ENCODE measurements at regions not wholly inside any gene's neighbourhood (a gene's known extent, or its start where the extent isn't known, plus 50 kb on each side); places are given as distances from the start of the nearest gene placed in this dataset.

DNA sequence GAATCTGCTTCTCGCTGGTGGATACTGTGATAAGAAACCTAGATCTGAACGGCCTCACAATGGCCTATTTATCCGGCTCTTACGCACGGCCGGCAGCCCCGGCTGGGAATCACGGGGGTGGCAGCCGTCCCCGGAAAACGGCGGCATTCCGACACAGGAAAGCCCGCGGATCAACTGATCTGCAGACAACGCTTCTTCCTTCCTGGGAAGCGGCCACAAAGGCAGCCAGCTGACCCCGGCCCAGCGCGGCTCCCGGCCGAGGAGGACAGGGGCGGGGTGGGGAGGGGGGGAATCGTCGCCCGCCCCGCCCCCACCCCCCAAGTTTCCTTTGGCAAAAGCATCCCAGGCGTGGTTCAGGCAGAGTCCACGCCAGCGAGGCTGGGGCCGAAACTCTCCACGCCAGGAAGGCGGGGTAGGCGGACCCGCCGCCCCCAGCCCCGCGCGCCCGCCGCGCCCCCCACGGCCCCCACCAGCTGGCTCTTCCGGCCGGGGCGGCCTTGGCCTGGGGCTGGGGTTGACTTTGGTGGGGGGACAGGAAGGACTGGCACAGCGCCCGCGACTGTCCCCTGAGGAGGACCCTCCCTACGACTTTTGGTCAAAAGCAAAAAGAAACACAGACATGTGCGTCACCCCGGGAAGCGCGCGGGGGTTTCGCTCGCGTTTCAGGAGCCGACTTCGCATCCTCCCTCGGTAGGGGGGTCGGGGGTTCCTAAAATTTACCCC, 247.7 kb upstream of the ANKRD55 start:
- Histone ChIP-seq H3K27me3 (no peaks in the 10 kb centered on the region), H3K4me3 (peak overlapping the region; percentile 80), H3K27ac (peak overlapping the region; percentile 98), H3K36me3 (no peaks in the 10 kb centered on the region), H3K4me1 (peaks cover 46% of the 10 kb centered on the region), H3K9me3 (no peaks in the 10 kb centered on the region)
- 2% methylated on average over 23 of the region's 62 CpGs for WGBS
- DNase-seq (ENCODE audit: low spot score in 2 of 2), result peak in 1 of 2 donors; percentile 81
- TF ChIP-seq, protein P1, sequence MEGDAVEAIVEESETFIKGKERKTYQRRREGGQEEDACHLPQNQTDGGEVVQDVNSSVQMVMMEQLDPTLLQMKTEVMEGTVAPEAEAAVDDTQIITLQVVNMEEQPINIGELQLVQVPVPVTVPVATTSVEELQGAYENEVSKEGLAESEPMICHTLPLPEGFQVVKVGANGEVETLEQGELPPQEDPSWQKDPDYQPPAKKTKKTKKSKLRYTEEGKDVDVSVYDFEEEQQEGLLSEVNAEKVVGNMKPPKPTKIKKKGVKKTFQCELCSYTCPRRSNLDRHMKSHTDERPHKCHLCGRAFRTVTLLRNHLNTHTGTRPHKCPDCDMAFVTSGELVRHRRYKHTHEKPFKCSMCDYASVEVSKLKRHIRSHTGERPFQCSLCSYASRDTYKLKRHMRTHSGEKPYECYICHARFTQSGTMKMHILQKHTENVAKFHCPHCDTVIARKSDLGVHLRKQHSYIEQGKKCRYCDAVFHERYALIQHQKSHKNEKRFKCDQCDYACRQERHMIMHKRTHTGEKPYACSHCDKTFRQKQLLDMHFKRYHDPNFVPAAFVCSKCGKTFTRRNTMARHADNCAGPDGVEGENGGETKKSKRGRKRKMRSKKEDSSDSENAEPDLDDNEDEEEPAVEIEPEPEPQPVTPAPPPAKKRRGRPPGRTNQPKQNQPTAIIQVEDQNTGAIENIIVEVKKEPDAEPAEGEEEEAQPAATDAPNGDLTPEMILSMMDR (IDR thresholded peaks at IDR 0.05), result no peak
- TF ChIP-seq POLR2AphosphoS5 (IDR thresholded peaks at IDR 0.05) (no peak), POLR2A (IDR thresholded peaks at IDR 0.05) (no peak), EP300 (IDR thresholded peaks at IDR 0.05) (no peak)

DNA sequence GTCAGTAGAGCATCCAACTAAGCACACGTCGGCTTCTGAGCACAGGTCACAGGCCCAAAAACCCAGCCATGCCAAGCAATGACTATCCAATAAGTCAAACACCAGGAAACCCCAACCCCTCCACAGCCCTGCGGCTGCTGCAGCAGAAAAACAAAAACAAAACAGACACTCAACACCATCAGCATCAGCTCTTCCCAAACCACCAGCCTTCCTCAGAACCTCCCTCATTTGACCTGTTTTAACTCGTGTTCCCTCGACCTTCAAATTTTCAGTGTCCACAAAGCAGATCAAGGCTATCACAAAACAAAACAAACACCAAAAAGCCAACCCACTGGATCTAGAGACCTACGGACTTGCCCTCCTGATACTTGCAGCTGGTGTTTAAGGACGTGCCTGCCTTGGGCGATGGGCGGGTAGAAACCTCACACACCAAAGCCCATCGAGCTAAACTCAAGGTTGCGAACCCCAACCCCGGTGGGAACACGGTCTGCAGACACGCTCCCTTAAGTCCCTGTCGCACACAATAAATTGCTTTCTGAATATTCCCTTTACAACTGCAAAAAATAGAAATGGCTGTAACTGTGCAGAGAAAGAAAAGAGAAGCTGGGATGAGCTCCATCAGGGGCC, 247.1 kb upstream of the ANKRD55 start:
- TF ChIP-seq EP300 (IDR thresholded peaks at IDR 0.05) (no peak), POLR2A (IDR thresholded peaks at IDR 0.05) (no peak), POLR2AphosphoS5 (IDR thresholded peaks at IDR 0.05) (no peak)
- TF ChIP-seq, protein P1 (IDR thresholded peaks at IDR 0.05), result no peak
- 26% methylated on average over 15 of the region's 15 CpGs for WGBS
- H3K9me3 ChIP-seq, result no peaks in the 10 kb centered on the region
- no peak for DNase-seq (ENCODE audit: low spot score in 2 of 2)
- H3K36me3 ChIP-seq, result no peaks in the 10 kb centered on the region
- peak overlapping the region; percentile 80 for H3K4me3 ChIP-seq
- peak overlapping the region; percentile 98 for H3K27ac ChIP-seq
- no peaks in the 10 kb centered on the region for H3K27me3 ChIP-seq
- H3K4me1 ChIP-seq, result peaks cover 46% of the 10 kb centered on the region

DNA sequence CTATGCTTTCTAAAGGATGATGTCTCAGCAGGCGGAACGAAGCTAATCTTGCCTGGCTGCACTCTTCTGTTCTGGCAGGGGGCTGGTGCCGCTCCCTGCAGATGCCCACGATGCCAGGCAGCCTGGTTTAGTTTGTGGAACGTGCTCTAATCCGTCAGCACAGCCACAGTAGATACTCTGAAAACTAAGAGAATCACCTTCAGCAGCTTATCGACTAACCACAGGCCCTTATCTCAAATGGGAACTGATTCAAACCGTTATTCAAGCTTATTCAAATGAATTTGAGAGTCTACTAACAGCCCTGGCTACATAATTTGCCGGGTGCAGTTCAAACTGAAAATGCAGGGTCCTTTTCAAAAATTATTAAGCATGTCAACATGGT, 246.6 kb upstream of the ANKRD55 start:
- WGBS, result 47% methylated on average over 9 of the region's 9 CpGs

DNA sequence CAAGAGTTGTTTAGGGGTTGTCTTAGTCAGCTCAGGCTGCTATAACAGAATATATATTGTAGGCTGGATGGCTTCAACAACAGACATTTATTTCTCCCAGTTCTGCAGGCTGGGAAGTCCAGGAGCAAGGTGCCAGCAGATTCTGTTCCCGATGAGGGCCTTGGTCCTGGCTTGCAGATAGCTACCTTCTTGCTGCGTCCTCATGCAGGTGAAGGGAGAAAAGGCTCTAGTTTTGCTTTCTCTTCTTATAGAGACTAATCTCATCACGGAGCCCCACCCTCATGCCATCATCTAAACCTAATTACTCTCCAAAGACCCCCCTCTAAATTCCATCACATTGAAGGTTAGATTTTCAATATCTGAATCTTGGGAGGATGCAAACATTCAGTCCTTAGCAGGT, 246.0 kb upstream of the ANKRD55 start:
- WGBS, result 73% methylated on average over 3 of the region's 3 CpGs
- peaks cover 46% of the 10 kb centered on the region for H3K4me1 ChIP-seq
- TF ChIP-seq, protein P1 (IDR thresholded peaks at IDR 0.05), result no peak
- TF ChIP-seq POLR2A (IDR thresholded peaks at IDR 0.05) (no peak), EP300 (IDR thresholded peaks at IDR 0.05) (no peak), POLR2AphosphoS5 (IDR thresholded peaks at IDR 0.05) (no peak)
- H3K36me3 ChIP-seq, result no peaks in the 10 kb centered on the region
- H3K27ac ChIP-seq, result peak overlapping the region; percentile 98
- no peak for DNase-seq (ENCODE audit: low spot score in 2 of 2)
- H3K4me3 ChIP-seq, result no peak overlapping the region
- H3K9me3 ChIP-seq, result no peaks in the 10 kb centered on the region
- H3K27me3 ChIP-seq, result no peaks in the 10 kb centered on the region

More for the DNA sequence above, 246.6 kb upstream of the ANKRD55 start:
- Histone ChIP-seq H3K4me3 (no peak overlapping the region), H3K9me3 (no peaks in the 10 kb centered on the region), H3K27ac (peak overlapping the region; percentile 98), H3K27me3 (no peaks in the 10 kb centered on the region), H3K4me1 (peaks cover 46% of the 10 kb centered on the region), H3K36me3 (no peaks in the 10 kb centered on the region)
- no peak for DNase-seq (ENCODE audit: low spot score in 2 of 2)
- TF ChIP-seq POLR2A (IDR thresholded peaks at IDR 0.05) (no peak), EP300 (IDR thresholded peaks at IDR 0.05) (no peak), POLR2AphosphoS5 (IDR thresholded peaks at IDR 0.05) (no peak)
- TF ChIP-seq, protein P1 (IDR thresholded peaks at IDR 0.05), result no peak

DNA sequence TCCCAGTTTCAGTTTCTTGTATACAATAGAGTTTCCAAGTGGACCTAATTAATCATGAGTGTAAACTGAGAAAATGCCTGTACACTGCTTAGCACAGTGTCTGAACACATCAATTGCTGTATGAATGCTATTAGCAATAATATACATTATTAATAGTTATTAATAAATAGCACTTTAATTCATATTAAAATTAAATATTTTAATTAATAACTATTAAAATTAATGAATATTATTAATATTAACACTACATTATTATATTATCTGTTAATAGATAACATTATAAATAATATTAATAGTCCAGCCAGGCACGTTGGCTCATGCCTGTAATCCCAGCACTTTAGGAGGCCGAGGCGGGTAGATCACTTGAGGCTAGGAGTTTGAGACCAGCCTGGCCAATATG, 244.9 kb upstream of the ANKRD55 start:
- 91% methylated on average over 3 of the region's 3 CpGs for WGBS
- H3K36me3 ChIP-seq, result no peaks in the 10 kb centered on the region
- peaks cover 46% of the 10 kb centered on the region for H3K4me1 ChIP-seq
- no peak overlapping the region for H3K27ac ChIP-seq
- TF ChIP-seq, protein P1 (IDR thresholded peaks at IDR 0.05), result no peak
- TF ChIP-seq POLR2AphosphoS5 (IDR thresholded peaks at IDR 0.05) (no peak), EP300 (IDR thresholded peaks at IDR 0.05) (no peak), POLR2A (IDR thresholded peaks at IDR 0.05) (no peak)
- no peaks in the 10 kb centered on the region for H3K27me3 ChIP-seq
- H3K9me3 ChIP-seq, result no peaks in the 10 kb centered on the region
- no peak for DNase-seq (ENCODE audit: low spot score in 2 of 2)
- no peak overlapping the region for H3K4me3 ChIP-seq

Data from suprapubic skin (tissue), 4 donors.